Transverse colon (tissue), 3 donors: ENCODE measurements at regions not wholly inside any gene's neighbourhood (a gene's known extent, or its start where the extent isn't known, plus 50 kb on each side); places are given as distances from the start of the nearest gene placed in this dataset.

Experiments used
- EP300 ChIP-seq: sonication (generic); formaldehyde crosslinking; IDR thresholded peaks from one replicate; pipeline ENCODE4 v1.6.1; 2017; ENCODE audit warnings: antibody characterized with exemption, low read depth
- POLR2A ChIP-seq: fragments of 450-650 bp; IDR thresholded peaks from one replicate; pipeline ENCODE4 v1.6.1; 2016; ENCODE audit warnings: antibody characterized with exemption, mild to moderate bottlenecking, moderate library complexity
- TF ChIP-seq, protein P1 (sequence below), 5 experiments: fragments of 200-600 bp in 3 of 5; fragments of 450-650 bp in 2 of 5; sonication (generic) in 3 of 5; IDR thresholded peaks; 1 replicate in 2 of 5; 2 replicates in 3 of 5; pipeline ENCODE4 v1.5.1; 2016 to 2017; ENCODE audit warnings: antibody characterized with exemption in 5 of 5, inconsistent platforms in 3 of 5, mild to moderate bottlenecking in 2 of 5, moderate library complexity in 1 of 5

DNA sequence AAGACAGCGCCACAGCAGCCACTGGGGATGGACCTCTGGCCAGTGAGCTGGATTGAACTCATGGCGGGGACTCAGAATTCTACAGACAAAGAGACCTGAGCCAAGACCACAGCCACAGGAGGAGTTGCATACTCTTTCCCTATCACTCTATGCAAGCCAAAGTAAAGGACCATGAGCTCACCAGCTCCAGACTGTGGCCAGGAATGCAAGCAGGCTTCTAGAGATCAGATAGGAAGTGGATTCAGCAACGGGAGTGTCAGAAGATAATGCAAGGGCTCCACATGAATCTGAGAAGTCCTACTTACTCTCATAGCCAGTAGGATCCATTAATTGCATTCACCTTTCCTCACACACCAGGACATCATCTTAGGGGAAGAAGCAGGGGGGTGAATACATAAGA lies 415.4 kb upstream of the POU3F3 start:
- TF ChIP-seq, protein P1, sequence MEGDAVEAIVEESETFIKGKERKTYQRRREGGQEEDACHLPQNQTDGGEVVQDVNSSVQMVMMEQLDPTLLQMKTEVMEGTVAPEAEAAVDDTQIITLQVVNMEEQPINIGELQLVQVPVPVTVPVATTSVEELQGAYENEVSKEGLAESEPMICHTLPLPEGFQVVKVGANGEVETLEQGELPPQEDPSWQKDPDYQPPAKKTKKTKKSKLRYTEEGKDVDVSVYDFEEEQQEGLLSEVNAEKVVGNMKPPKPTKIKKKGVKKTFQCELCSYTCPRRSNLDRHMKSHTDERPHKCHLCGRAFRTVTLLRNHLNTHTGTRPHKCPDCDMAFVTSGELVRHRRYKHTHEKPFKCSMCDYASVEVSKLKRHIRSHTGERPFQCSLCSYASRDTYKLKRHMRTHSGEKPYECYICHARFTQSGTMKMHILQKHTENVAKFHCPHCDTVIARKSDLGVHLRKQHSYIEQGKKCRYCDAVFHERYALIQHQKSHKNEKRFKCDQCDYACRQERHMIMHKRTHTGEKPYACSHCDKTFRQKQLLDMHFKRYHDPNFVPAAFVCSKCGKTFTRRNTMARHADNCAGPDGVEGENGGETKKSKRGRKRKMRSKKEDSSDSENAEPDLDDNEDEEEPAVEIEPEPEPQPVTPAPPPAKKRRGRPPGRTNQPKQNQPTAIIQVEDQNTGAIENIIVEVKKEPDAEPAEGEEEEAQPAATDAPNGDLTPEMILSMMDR (IDR thresholded peaks at IDR 0.05), result no peak
- TF ChIP-seq EP300 (no peak), POLR2A (no peak)
